Posterior cingulate gyrus (tissue), 11 donors: ENCODE measurements at regions not wholly inside any gene's neighbourhood (a gene's known extent, or its start where the extent isn't known, plus 50 kb on each side); places are given as distances from the start of the nearest gene placed in this dataset.

Experiments
- DNase-seq, 10 donors: peaks; one replicate each; pipeline versions ENCODE4 v3.0.0 to v3.0.0-alpha.2; 2020 to 2021; ENCODE audit warnings: mixed read lengths in 3 of 10
- intact Hi-C: fragments of 100-400 bp; cut with DNase I; formaldehyde crosslinking; loops from one replicate; pipeline ENCODE4 v1.15.1; 2023

DNA sequence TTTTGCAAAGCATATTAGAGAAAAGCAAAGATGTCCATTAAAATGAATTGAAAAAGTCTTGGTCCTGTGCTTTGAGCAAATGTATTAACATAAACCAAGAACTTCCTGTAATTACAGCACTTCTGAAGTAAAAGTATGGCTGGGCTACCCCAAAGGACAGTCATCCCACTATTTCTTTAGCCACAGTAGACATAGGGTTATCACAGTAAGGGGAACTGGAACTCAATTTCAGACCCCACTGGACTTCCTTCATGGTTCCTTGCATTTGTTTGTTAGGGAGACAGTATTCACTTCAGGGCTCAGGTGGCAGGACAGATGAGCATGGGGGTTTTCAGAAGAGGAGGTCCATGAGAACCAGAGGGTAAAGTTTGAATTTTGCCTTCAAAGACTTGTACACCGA, 203.1 kb upstream of the PDE1C start:
- intact Hi-C loops, result no loop called here
- DNase-seq, result no peak

DNA sequence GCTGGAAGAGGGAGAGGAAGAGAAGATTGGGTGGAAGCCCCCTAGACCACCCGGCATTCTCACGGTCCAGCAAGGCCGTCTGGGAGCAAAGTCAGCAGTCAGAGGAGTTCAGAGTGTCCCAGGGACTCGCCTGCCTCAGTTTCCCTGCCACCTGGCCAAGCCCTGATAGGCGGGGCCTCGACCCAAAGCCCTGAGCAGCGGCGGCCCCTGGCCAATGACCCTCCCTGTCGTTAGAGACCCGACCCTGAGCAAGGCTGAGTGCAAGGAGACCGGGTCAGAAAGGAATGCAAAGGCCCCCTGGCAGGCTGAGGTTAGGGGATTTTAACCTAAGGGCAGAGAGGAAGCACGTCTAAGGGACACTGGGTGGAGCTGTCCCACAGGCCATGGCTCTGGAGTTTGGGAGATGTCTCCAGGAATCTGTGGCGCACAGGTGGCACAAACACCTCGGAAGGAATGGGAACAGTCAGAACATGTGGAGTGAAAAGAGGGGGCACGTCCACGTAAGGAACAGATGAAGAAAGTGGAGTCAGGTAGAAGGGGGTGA, 196.8 kb upstream of the PDE1C start:
- no peak for DNase-seq
- intact Hi-C loops, result no loop called here

DNA sequence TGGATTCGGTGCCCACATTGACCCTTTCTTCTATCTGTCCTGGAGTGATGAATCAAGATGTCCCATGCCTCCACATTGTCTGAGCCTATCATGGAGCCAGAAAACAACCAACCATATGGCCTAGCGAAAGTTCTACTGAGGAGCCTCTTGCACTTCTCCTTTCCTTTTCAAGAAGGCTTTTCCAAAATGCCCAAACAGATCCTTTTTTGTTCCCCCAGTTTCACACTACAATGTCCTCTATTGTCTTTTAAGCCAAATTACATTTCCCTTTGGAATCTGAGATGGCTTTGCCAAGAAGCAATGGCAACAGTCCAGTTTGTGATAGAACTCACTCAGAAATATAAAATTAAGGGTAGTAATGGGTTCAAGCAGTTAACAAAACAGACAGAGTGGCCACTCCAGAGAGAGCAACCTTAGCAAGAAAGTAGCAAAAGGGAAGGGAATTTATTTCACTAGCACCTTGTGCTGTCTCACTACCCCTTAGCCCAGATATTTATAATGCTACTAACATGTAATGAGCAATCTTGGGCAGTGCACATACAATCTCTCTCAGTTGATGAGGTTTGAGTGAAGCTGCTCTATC, 194.6 kb upstream of the PDE1C start:
- no peak for DNase-seq
- intact Hi-C loops, result no loop called here

DNA sequence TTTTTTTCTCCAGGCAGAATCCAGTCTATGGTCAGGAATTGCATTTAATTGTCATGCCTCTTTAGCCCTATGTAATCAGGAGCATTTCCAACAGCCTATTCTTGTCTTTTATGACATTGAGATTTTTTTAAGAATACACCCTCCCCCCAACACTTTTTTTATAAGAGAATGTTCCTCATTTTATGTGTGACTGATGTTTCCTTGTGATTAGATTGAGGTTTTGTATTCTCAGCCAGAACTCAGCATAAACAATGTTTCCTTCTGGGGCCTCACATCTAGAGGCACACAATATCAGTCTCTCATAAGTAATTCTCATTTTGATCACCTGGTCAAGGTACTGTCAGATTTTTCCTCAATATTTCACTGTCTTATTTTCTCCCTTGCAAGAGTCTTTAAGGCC, 193.4 kb upstream of the PDE1C start:
- intact Hi-C loops, result no loop called here
- DNase-seq, result no peak

DNA sequence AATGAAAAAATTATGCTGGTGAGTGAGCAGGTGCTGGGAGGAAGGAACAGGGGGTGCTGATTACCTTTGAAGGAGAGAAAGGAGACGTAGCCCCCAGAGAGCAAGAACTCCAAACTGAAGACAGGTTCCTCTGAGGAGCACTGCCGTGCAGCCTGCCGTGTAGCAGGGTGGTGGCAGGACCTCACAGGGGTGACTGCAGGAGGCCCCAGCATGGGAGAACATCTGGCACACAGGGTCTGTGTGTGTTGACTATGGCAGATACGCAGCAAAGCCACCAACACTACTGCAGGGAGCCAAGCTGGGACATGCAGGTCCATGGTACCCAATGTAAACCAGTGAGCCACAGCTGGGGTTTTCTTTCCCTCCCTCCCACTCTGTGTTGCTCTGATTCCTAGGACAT, 192.1 kb upstream of the PDE1C start:
- no peak for DNase-seq
- intact Hi-C loops, result no loop called here

DNA sequence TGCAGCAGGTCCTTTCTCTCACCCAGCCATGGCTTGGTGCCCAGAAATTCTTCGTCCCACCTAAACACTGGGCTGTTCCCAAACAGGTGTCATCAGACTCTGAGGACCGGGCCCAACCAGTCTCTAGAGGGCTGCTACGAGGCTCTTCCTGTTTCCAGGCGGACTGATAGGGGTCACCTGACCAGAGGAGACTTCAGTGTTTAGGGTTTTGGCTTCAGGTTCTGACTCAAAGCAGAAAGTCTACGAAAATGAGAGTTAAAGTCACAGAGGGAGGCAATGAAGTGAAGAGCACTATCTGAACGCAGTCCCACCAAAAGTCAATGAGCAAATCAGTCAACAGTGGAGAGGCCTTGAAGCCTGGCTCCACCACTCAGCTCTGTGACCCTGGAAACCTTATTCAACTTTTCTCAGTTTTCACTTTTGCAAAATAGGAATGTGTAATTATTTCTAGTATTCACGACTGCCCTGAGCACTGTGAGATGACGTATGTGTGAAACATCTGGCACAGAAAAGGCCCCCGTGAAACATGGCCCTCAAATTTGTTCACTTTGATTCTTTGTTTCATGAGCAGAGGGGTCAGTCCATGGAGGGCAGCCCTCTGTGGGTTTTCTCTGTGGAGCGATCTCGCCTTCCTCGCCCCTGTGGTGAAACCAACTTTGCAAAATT, 189.9 kb upstream of the PDE1C start:
- DNase-seq, result no peak
- intact Hi-C loops, result no loop called here

DNA sequence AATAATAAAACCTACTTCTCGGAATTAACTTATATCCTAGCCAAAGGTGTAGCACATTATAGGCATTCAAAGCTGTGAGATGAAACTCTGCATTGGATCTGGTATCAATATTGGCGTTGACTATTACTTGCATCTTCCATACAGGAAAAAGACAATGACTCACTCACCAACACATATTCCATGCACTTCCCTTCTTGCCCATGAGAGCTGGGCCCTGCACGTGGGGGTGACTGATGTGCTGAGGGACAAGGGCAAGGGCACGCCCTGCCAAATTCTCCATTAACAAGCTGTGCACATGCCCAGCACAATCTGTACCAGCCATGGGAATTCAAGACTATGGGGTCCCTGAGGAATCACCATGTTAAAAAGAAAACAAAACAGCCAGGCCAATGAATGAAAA, 188.1 kb upstream of the PDE1C start:
- no peak for DNase-seq
- intact Hi-C loops, result no loop called here

DNA sequence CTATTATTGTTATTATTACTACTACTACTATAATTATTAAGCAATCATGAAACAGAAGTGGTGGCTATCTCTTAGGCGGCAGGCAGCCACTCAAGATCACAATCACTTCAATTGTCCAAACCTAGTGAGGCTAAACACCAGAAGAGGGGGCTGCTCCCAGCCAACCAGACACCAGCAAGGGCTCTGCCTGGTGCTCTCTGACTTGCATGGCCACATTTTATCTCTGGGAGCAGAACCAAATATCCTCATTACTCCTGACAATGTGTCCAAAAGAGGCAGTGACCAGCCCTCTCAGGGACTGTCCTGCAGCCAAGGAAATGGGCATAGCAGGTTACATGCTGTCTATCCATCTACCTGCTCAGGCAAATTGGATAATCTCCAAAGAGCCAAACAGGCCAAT, 187.4 kb upstream of the PDE1C start:
- intact Hi-C loops, result no loop called here
- DNase-seq, result no peak

DNA sequence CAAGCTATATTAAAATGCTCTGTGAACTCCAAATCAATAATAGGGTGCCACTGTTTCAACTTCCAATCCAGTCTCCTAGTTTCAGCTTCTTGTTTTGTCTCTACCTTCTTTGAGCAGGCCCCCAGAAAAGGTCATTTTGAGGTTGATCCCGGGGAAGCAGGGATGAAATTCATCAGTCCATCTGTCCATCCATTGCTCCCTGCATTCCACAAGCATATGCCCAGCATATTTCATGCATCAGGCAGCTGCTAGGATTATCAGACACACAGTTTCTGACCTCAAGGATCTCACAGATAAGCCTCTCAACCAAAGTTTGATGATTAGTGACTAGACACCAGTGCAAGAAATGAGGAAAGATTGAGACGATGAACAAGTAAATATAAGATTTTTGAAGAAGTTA, 186.6 kb upstream of the PDE1C start:
- intact Hi-C loops, result no loop called here
- no peak for DNase-seq

DNA sequence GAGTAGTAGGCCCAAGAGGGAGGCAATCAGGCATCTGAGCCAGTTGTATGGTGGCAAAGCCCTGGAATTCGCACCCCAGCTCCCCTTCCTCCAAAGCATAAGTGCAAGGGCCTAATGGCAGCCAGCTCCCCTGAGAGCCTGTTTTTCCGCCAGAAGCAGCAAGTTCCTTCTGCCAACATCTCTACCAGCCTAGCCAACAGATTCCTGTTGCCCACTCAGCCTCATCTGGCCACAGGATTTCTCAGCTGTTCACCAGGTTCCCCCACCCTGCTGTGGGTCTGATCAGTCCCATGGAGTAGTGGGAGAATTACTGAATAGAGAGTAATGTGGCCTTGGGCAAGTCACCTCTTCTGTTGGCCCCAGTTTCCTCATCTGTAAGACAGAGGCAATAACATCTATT, 186.2 kb upstream of the PDE1C start:
- intact Hi-C loops, result no loop called here
- no peak for DNase-seq

DNA sequence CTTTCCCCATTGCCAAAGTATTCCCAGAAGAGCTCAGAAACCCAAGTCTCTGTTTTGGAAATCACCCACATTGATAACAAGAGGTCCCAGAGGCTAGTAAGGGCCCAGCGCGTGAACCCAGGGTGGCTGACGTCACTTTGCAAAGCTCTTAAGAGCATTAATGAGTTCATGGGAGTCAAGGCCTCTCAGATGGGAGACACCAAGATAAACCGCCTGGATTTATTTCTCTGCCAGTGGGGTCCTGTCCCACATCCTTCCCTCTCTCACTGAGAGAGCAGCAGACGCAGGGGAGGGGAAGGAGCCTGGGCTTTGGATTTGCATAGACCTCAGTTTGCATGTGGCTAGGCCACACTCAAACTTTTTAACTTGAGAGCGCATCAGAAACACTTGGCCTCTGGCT, 184.8 kb upstream of the PDE1C start:
- DNase-seq, result no peak
- intact Hi-C loops, result no loop called here

DNA sequence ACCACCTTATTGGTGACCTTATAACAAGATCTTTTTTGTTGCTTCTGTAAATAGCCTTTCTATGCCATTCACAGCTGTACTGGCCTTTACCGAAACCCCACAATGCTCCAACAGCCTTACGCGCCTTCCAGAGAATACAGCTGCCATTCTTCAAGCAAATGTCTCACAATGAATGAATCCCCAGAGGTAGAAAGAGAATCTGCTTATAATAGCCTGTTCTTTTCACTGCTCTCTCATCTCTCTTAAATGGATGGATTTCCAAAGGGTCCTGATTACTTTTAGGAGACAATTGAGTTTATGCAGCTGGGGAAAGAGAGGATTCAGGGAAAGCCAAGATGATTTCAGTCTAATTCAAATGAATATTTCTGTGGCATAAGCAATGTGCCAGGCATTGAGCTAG, 183.1 kb upstream of the PDE1C start:
- intact Hi-C loops, result no loop called here
- DNase-seq, result no peak

DNA sequence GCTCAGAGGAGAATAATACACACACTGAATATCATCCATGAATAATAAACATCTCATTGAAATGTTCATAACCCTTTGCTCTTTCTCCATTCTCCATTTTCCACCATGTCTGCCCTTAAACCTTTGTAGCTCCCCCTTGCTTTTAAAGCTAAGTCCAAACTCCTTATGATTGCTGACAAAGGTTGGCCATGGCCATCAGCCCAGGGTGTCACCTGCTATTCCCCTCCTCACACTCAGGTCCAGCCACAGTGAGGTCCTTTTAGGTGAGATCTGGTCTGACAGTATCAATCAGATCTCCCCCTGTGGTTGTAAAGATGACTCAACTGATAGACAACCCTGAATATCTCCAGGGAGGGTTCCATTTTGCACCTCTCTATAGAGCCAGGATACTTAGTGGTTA, 181.5 kb upstream of the PDE1C start:
- DNase-seq, result no peak
- intact Hi-C loops, result no loop called here

DNA sequence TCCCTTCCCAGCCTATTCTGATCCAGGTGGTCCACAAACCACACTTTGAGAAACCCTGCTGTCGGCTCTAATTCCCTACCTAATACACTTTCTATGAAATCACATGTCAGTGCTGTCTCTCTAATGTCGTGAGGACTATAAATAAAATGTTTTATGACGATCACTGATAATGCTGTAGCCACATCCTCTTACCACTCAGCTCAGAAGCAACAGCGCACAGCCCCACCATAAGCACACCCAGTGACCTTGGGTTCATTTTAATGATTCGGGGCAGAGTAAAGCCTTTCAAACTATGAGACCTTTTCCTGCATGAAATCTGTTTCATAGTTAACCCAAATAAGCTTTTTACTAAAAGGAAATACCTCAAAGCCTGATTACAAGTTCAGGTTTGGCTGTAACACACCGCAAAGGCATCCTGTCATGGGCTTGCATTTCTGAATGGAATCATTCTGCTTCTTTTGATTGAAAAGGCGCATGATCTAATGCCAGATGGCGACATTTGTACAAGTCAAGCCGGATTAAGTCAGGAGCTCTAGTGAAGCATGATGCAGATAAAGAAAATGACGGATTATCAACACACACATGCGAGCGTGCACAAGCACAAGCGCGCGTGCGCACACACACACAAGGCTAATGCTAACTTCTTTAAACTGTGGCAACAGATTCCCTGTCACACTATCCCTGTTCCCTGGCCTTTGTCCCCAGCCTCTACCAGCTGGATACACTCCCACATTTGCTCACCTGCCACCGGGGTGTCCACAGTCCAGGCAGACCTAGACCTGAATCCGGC, 180.5 kb upstream of the PDE1C start:
- intact Hi-C loops, result no loop called here
- no peak for DNase-seq

DNA sequence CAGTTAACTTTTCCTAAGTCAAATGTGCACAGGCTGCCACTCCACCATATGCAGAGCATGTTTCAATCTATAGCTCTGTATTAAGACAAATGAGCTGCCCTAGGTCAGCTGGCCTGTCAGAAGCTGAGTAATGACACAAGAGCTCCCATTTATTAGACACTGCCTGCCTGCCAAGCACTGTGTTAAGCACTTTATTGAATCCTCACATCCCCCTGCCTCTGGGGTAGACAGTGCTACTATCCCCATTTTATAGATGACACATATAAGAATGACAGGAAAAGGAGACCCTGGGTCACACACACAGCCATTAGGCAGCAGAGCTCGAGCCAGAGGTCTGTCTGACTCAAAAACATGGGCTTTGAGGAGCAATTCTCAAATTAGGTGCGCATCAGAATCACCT, 179.8 kb upstream of the PDE1C start:
- DNase-seq, result no peak
- intact Hi-C loops, result no loop called here

DNA sequence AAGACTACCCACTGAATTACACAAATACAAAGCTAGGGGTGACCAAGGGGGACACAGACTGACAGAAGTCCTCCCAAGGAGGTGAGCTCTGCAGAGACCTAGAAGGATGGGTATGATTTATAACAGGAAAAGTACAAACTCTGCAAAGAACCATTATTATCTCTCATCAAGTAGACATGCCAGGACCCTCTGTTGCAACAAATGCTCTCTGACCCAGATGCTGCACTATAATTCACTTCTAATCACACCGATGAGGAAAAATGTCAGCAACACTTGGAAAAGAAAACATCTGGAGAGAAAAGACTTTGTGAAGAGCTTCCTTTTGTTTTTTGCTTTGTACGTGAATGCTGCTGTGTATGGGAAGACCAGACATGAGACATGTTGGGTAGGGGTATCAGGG, 178.3 kb upstream of the PDE1C start:
- intact Hi-C loops, result no loop called here
- no peak for DNase-seq

DNA sequence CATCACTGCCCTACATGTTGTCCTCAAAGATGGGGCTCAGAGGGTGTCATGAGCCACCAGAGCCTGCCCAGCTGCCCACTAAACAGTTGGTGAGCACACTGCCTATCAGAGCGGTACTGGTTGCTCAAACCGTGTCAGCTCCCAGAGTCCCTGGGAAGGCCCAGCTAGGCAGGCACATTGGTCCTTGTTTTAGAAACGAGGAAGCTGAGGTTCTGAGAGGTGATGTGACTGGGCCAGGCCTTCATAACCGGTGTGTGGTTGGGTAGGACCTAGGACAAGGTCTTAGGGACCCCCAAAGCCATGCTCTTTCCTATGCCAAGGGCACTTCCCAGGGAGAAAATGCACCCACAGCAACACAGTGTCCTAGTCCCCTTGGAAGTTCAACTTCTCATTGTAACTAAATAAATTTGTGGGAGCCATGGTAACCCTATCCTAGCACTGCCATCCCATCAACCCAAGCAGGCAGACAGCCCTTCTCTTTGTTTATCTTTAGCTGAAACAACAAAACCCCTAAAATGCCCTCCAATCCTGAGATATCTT, 174.7 kb upstream of the PDE1C start:
- no peak for DNase-seq
- intact Hi-C loops, result no loop called here

DNA sequence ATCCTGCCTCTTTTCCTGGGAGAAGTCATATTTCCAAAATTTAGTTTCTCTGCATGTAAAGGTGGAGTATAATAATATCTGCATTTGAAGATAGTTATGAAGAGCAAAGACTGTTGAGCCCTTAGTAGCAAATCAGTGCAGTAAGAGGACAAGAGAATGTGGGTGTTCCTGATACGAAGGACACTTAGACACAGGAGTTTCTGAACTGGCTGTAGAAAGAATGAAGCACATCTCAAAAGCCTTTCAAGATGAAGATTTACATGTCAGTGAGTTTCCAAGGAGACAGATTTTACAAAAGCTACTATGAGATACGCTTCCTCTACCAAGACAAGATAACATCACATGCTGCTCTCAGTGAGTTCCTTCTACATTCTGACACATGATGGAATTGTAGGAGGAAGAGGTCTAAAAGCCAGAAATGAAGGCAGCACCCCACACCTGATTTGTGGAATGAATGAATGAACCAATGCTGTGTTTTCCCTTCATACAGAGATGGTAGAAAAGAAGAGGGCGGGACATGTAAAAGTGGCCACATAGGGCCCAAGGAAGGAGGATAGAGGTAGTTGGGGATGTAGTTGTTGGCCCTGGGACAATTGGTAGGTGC, 173.6 kb upstream of the PDE1C start:
- intact Hi-C loops, result no loop called here
- no peak for DNase-seq

DNA sequence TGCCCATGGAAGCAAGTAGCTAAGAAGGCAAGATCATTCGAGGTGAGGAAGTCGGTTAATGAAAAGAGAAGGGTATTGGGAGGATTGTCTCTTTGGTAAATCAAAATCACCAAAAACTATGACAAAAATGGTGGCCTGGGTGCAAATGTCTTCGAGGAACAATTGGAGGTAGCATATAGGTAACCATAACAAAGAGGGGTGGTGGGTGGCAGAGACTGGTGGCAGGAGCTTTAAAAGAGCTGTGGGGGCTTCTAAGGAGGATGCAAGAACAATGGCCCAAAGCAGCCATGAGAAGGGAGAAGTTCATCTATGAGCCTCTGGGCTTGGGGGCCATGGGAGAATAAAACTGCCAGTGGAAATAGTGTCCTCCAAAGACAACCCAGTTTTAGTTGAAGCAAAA, 172.2 kb upstream of the PDE1C start:
- no peak for DNase-seq
- intact Hi-C loops, result no loop called here

DNA sequence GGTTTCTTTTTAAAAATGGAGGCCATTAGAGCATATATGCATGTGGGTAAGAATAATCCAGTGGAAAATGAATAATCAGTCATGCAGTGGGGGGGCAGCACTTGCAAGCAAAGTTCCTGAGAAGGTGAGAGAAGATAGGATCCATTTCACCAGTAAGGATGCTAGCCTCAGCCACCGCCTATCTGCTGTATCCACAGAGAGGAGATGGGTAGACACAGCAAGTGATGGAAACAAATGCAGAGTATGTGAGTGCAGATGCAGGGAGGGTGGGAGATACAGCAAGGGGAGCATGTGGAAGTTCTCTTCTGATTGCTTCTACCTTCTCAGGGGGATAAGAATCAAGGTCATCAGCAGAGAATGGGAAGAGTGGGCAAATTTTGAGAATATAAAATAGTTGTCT, 171.4 kb upstream of the PDE1C start:
- DNase-seq, result no peak
- intact Hi-C loops, result no loop called here

DNA sequence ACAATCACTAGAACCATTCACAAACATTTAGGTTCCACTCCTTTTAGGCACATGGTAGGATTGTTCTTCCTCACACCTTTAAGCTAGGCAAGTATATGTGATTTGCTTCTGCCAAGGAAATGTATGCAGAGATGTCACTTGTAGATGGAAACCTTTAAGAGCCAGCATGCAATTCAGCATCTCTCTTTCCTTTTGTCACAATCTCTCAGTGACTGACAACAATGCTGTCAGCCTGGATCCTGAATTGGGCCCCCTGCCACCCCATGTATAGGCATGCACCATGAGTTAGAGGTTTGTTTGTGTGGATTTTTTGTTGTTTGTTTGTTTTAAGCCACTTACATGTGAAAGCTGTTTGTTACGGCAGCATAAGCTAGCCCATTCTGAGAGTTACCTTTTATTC, 169.6 kb upstream of the PDE1C start:
- no peak for DNase-seq
- intact Hi-C loops, result no loop called here
